Neuron (in vitro differentiated cells): ENCODE measurements at regions not wholly inside any gene's neighbourhood (a gene's known extent, or its start where the extent isn't known, plus 50 kb on each side); places are given as distances from the start of the nearest gene placed in this dataset.

Experiments
- H2AFZ ChIP-seq: one replicate; pipeline ENCODE4 v1.6.1; 2013; ENCODE audit warnings: low read depth, mild to moderate bottlenecking, inconsistent platforms, low read length, moderate library complexity
- H3K27me3 ChIP-seq: one replicate; pipeline ENCODE4 v1.6.1; 2013; ENCODE audit warnings: low read length; ENCODE audit not compliant: insufficient read depth
- H3K36me3 ChIP-seq: one replicate; pipeline ENCODE4 v1.6.1; 2013; ENCODE audit warnings: low read length; ENCODE audit not compliant: insufficient read depth
- H3K4me1 ChIP-seq: one replicate; pipeline ENCODE4 v1.6.1; 2013; ENCODE audit warnings: low read length; ENCODE audit not compliant: insufficient read depth
- H3K4me3 ChIP-seq: 2 replicates; pipeline ENCODE4 v1.5.1; 2013; ENCODE audit warnings: mild to moderate bottlenecking, low read length, moderate library complexity
- H3K9me3 ChIP-seq: one replicate; pipeline ENCODE4 v1.6.1; 2013; ENCODE audit warnings: low read length

- Histone ChIP-seq H3K4me1 (no peaks in the 10 kb centered on the region), H3K4me3 (no peak overlapping the region), H2AFZ (no peak overlapping the region), H3K27me3 (no peaks in the 10 kb centered on the region), H3K9me3 (no peaks in the 10 kb centered on the region), H3K36me3 (no peaks in the 10 kb centered on the region)
Observed at GRCh38 chr10:2686691-2687090, 380.7 kb upstream of the PFKP start.

DNA sequence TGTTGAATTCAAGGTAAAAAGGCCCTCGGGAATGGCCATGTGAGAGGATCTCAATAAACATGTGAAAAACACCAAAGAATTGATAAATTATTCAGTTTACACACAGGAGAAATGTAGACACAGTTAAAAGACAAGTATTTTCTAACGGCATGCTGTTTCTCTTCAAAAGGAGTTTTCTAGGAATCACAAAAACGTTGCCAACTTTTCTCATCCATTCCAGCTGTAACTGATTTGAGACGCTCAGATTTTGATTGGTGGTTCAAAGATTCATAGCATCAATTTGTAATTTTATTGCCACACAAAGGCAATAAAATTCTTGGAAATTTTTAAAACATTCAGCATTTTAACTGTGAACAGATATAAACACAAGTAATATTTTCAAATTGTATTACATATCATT lies 384.9 kb upstream of the PFKP start:
- H3K27me3 ChIP-seq: no peaks in the 10 kb centered on the region
- no peaks in the 10 kb centered on the region for H3K4me1 ChIP-seq
- H3K9me3 ChIP-seq: no peaks in the 10 kb centered on the region
- H2AFZ ChIP-seq: no peak overlapping the region
- no peak overlapping the region for H3K4me3 ChIP-seq
- no peaks in the 10 kb centered on the region for H3K36me3 ChIP-seq

- no peak overlapping the region for H2AFZ ChIP-seq
Observed at GRCh38 chr10:2681891-2682290, 385.5 kb upstream of the PFKP start.

DNA sequence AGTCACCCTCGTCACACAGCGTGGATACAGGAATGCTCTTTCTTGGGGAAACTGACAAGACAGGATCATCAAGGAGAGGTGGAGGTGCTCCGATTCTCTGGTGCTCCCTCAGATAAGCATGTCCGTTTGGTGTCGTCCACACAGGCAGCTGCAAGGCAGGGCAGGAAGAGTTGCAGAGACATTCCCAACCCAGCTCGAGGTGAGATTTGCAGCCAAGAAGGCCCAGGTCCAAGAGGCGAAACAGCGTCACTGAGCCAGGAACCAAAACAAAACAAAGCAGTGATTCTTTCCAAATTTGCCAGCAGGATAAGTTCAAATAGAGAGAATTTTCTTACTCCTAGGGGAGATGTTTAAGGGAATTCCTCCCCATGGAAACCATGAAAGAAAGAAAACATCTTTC lies 386.5 kb upstream of the PFKP start:
- Histone ChIP-seq H3K36me3 (no peaks in the 10 kb centered on the region), H3K27me3 (no peaks in the 10 kb centered on the region)

More at GRCh38 chr10:2681891-2682290, 385.5 kb upstream of the PFKP start:
- Histone ChIP-seq H3K9me3 (no peaks in the 10 kb centered on the region), H3K27me3 (no peaks in the 10 kb centered on the region), H3K4me3 (no peak overlapping the region), H3K4me1 (no peaks in the 10 kb centered on the region), H3K36me3 (no peaks in the 10 kb centered on the region)

DNA sequence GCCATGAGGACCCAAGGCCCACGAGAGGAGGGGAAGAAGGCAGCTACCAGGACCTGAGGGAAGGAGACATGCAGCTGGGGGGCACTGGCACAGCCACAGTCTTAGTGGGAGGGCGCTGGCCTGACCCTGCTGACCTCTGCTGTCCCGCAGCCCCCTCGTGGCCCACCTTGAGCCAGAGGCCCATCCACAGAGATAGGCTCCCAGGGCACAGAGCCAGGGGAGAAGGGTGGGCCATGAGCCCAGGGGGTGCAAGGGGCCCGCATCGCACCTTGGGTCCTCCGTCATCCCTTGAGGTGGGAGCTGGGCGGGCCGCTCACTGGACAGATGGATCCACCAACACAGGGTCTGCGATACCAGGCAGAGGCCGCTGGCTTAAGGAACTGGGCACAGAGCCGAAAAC lies 387.7 kb upstream of the PFKP start:
- H2AFZ ChIP-seq: no peak overlapping the region
- no peak overlapping the region for H3K4me3 ChIP-seq
- H3K27me3 ChIP-seq: no peaks in the 10 kb centered on the region
- no peaks in the 10 kb centered on the region for H3K9me3 ChIP-seq
- no peaks in the 10 kb centered on the region for H3K4me1 ChIP-seq
- H3K36me3 ChIP-seq: no peaks in the 10 kb centered on the region

More for the DNA sequence above, 386.5 kb upstream of the PFKP start:
- Histone ChIP-seq H3K9me3 (no peaks in the 10 kb centered on the region), H2AFZ (no peak overlapping the region), H3K4me3 (no peak overlapping the region), H3K4me1 (no peaks in the 10 kb centered on the region)

DNA sequence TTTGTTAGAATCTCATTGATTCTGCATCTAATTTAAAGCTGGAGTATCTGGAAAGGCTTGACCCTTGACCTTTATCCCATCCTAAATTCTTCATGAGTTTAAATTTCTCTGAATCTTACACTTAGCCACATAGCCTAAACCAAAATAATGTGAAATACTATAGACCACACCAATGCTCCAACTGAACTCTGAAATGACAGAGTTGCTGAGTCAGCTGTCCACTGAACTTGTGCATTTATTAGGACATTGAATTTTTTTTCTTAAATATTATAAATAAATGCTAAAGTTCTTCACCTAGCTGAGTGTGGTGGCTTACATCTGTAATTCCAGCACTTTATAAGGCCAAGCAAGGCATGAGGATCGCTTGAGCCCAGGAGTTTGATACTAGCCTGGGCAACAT lies 390.9 kb upstream of the PFKP start:
- no peak overlapping the region for H3K4me3 ChIP-seq
- no peaks in the 10 kb centered on the region for H3K9me3 ChIP-seq
- no peaks in the 10 kb centered on the region for H3K27me3 ChIP-seq
- H3K4me1 ChIP-seq: no peaks in the 10 kb centered on the region
- H3K36me3 ChIP-seq: no peaks in the 10 kb centered on the region
- no peak overlapping the region for H2AFZ ChIP-seq

DNA sequence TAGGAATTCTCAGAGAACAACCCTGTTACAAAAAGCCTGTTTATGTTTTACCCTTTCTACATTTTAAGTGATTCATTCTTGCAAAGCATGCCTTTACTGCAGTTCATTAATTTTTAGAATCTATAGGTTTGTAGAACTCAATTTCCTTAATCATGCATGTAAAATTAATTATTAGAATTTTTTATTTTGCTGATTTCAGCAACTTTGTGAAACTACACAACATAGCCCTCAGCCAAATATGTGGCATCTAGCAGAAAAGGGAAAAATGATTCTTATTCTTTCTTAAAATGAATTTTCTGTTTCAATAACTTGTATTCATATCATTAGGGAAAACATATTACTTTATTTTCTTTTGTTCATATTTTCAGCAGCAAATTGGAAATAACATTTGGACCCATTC lies 392.9 kb upstream of the PFKP start:
- no peak overlapping the region for H2AFZ ChIP-seq

DNA sequence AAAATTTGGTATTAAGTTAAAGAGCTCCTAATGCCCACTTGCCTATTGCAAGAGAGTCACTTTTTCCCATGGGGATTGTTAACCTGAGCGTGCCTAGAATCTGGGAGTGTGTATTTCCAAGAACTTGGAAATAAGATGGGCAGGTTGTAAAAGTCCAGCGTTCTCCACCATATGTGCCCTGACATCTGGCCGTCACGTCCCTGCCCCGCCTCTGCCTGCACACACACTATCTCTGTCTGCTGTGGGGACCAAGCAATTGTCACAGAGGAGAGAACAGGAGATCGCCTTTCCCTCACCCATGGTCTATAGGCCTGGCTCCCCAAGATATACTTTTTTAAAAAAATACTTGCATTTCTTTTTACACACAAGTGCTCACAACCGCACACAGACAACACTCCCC lies 396.5 kb upstream of the PFKP start:
- Histone ChIP-seq H3K4me3 (no peak overlapping the region), H3K9me3 (no peaks in the 10 kb centered on the region), H2AFZ (no peak overlapping the region), H3K36me3 (no peaks in the 10 kb centered on the region), H3K27me3 (no peaks in the 10 kb centered on the region), H3K4me1 (no peaks in the 10 kb centered on the region)

More for the DNA sequence above, 392.9 kb upstream of the PFKP start:
- Histone ChIP-seq H3K4me1 (no peaks in the 10 kb centered on the region), H3K27me3 (no peaks in the 10 kb centered on the region), H3K36me3 (no peaks in the 10 kb centered on the region), H3K4me3 (no peak overlapping the region), H3K9me3 (no peaks in the 10 kb centered on the region)

DNA sequence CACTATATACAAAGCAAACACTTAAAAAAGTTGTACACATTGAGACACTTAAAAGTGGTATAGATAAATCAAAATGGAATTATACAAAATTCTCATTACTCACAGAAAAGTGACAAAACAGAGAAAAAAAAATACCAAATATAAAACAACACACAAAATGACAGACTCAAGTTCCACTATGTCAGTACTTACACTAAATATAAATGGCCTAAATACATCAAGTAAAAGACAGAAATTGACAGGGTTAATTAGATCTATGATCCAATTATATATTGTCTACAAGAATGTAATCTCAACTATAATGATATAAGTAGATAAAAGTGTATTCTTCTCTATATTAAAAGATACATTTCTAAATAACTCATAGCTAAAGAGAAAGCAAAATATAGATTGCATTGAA lies 401.6 kb upstream of the PFKP start:
- H3K9me3 ChIP-seq: no peaks in the 10 kb centered on the region

DNA sequence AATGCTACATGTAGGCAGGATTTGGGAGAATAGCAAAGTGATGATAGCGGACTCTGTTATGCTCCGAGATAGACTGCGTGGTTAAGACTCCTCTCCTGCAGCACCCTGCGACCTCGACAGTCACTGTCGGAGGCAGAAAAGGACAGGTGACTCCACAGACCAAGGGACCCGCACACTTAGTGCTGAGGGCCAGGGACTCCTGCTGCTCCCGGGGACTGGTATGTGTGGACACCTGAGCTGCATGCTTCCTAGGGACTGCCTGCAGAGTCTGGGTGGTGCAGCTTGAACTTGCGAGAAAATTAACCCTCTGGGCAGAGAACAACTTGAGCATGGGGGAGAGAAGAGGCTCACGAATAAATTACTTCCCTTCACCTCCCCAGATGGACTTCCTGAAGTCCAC lies 407.1 kb upstream of the PFKP start:
- Histone ChIP-seq H3K9me3 (no peaks in the 10 kb centered on the region), H3K4me1 (no peaks in the 10 kb centered on the region), H3K27me3 (no peaks in the 10 kb centered on the region), H3K36me3 (no peaks in the 10 kb centered on the region), H2AFZ (no peak overlapping the region), H3K4me3 (no peak overlapping the region)

More for the DNA sequence above, 401.6 kb upstream of the PFKP start:
- Histone ChIP-seq H3K4me1 (no peaks in the 10 kb centered on the region), H3K4me3 (no peak overlapping the region), H3K36me3 (no peaks in the 10 kb centered on the region), H2AFZ (no peak overlapping the region), H3K27me3 (no peaks in the 10 kb centered on the region)

DNA sequence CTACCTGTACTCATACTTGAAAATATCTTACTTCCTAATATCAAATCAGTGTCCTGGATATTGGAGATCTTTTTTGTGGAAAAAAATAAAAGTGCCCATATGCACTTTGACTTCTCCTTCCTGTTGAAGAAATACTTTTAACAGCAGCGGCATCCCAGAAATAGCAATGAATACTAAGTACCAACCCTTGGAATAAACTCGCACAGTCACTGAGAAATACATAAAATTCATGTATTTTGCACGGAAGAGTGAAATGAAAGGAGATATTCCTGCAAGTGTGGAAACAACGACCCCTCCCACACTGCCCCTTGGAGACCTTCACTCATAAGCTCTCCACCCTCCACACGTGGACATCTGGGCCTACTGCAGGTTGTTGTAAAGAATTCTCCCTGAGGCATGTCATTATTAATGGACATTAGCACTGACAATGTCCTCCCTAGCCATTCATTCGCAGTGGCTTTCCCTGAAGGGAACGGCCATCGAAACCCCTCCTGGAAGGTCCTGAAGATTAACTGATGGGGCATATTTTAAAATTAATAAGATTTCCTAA lies 407.6 kb upstream of the PFKP start:
- Histone ChIP-seq H3K4me1 (no peaks in the 10 kb centered on the region), H3K27me3 (no peaks in the 10 kb centered on the region), H3K36me3 (no peaks in the 10 kb centered on the region), H2AFZ (no peak overlapping the region), H3K9me3 (no peaks in the 10 kb centered on the region), H3K4me3 (no peak overlapping the region)

DNA sequence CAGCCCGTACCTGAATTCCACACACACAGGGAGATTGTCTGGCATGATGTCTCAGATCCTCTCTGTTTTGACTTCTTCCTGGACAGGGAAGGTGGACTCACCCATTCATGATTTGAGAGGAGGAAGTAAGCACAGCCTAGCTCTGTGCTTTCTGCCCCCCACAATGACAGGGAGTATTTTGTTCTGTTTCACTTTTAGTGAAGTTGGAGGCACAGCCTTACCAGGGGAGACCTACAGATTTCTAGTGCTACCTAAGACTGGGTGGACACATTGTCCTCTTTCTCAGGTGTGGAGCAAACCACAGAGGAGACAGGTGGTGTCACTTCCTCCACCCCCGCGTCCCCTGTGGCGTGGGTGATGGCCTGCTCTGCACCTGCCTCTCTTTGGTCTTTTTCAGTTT lies 408.6 kb upstream of the PFKP start:
- no peaks in the 10 kb centered on the region for H3K36me3 ChIP-seq
- H3K9me3 ChIP-seq: no peaks in the 10 kb centered on the region
- H3K4me1 ChIP-seq: no peaks in the 10 kb centered on the region
- no peak overlapping the region for H3K4me3 ChIP-seq
- H3K27me3 ChIP-seq: no peaks in the 10 kb centered on the region
- H2AFZ ChIP-seq: no peak overlapping the region

GRCh38 chr10:2650328-2650727 lies 417.0 kb upstream of the PFKP start:
- no peaks in the 10 kb centered on the region for H3K36me3 ChIP-seq
- H3K4me3 ChIP-seq: no peak overlapping the region
- no peaks in the 10 kb centered on the region for H3K4me1 ChIP-seq
- H2AFZ ChIP-seq: no peak overlapping the region
- H3K27me3 ChIP-seq: no peaks in the 10 kb centered on the region
- no peaks in the 10 kb centered on the region for H3K9me3 ChIP-seq

GRCh38 chr10:2641028-2641427 lies 426.3 kb upstream of the PFKP start:
- Histone ChIP-seq H2AFZ (no peak overlapping the region), H3K27me3 (no peaks in the 10 kb centered on the region), H3K9me3 (no peaks in the 10 kb centered on the region), H3K4me3 (no peak overlapping the region), H3K4me1 (no peaks in the 10 kb centered on the region), H3K36me3 (no peaks in the 10 kb centered on the region)
